BJ (cell line): ENCODE measurements at regions not wholly inside any gene's neighbourhood (a gene's known extent, or its start where the extent isn't known, plus 50 kb on each side); places are given as distances from the start of the nearest gene placed in this dataset.

ENCODE experiments used
- CTCF ChIA-PET: fragments of 350-600 bp; formaldehyde crosslinking; extraction: SDS; loops from one replicate; lab custom pipeline; 2021; ENCODE audit warnings: antibody characterized with exemption, inconsistent platforms; lab: Yijun Ruan, JAX
- POLR2A ChIA-PET: fragments of 300-600 bp; sonication (Branson Sonifier 250); formaldehyde crosslinking; extraction: SDS; loops from one replicate; lab custom pipeline; 2021; ENCODE audit warnings: antibody characterized with exemption; lab: Charles Lee
- DNase-seq: peaks from one replicate; pipeline ENCODE4 v3.0.0-alpha.2; 2011; ENCODE audit warnings: low read depth
- H3K27me3 ChIP-seq: 2 replicates; pipeline ENCODE4 v1.6.0; 2011; ENCODE audit warnings: low read length; ENCODE audit not compliant: control insufficient read depth, insufficient read depth
- H3K36me3 ChIP-seq: 2 replicates; pipeline ENCODE4 v1.5.1; 2011; ENCODE audit warnings: low read length; ENCODE audit not compliant: control insufficient read depth, insufficient read depth
- H3K4me3 ChIP-seq: 2 replicates; pipeline ENCODE4 v1.5.1; 2011; ENCODE audit warnings: low read depth, mild to moderate bottlenecking, control low read depth, low read length
- CTCF ChIP-seq: IDR thresholded peaks from 2 replicates; pipeline ENCODE4 v1.5.1; 2011; ENCODE audit warnings: low read depth, mild to moderate bottlenecking, control low read depth, inconsistent platforms, low read length, moderate library complexity; ENCODE audit not compliant: insufficient read depth

- peak; percentile 68 for DNase-seq
- TF ChIP-seq CTCF: no peak
- ChIA-PET CTCF (interaction anchor here (1.1 to 1.4 kb wide), 4 partner anchors 10 to 185 kb away, joined by 3 to 5 read pairs (median 4); no protein-coding TSS in a partner anchor), POLR2A (interaction anchor here (1.1 kb wide), 1 partner anchor 10 kb away, joined by 3 read pairs; no protein-coding TSS in a partner anchor)
- no peaks in the 10 kb centered on the region for H3K27me3 ChIP-seq
- H3K36me3 ChIP-seq: no peaks in the 10 kb centered on the region
- H3K4me3 ChIP-seq: 0 out of 2 replicates have a peak overlapping the region, but pooled peaks have one; percentile 13
These were observed 211.6 kb downstream of the TRIB2 start for GRCh38 chr2:12928197-12928774.

GRCh38 chr2:12928775-12929401 is 212.2 kb downstream of the TRIB2 start:
- DNase-seq: no peak
- no peaks in the 10 kb centered on the region for H3K36me3 ChIP-seq
- H3K4me3 ChIP-seq: 0 out of 2 replicates have a peak overlapping the region, but pooled peaks have one; percentile 13
- POLR2A ChIA-PET: interaction anchor here (1.1 kb wide), 1 partner anchor 10 kb away, joined by 3 read pairs; no protein-coding TSS in a partner anchor
- no peaks in the 10 kb centered on the region for H3K27me3 ChIP-seq
- no peak for TF ChIP-seq CTCF
- CTCF ChIA-PET: interaction anchor here (0.8 to 3.7 kb wide), 10 partner anchors 11 to 1236 kb away, joined by 3 to 40 read pairs (median 4); partner anchors contain the start of gene TRIB2

GRCh38 chr2:12929758-12930157 is 213.0 kb downstream of the TRIB2 start:
- Histone ChIP-seq H3K4me3 (no peak overlapping the region), H3K27me3 (no peaks in the 10 kb centered on the region), H3K36me3 (no peaks in the 10 kb centered on the region)
- DNase-seq: no peak
- ChIA-PET POLR2A (no interaction called here), CTCF (interaction anchor here (0.7 to 3.8 kb wide), 15 partner anchors 11 to 1237 kb away, joined by 3 to 40 read pairs (median 4); partner anchors contain the start of gene TRIB2)
- no peak for TF ChIP-seq CTCF

- POLR2A ChIA-PET: no interaction called here
- CTCF ChIA-PET: interaction anchor here (0.7 to 3.8 kb wide), 23 partner anchors 12 to 1101 kb away, joined by 3 to 40 read pairs (median 4); partner anchors contain the start of gene TRIB2
- no peak for TF ChIP-seq CTCF
- H3K27me3 ChIP-seq: no peaks in the 10 kb centered on the region; the same call in 1 of the 2 replicates
- DNase-seq: peak; percentile 64
- no peaks in the 10 kb centered on the region for H3K36me3 ChIP-seq
- no peak overlapping the region for H3K4me3 ChIP-seq
These were observed 213.7 kb downstream of the TRIB2 start for GRCh38 chr2:12930391-12930790.
